ENCODE measurements at regions not wholly inside any gene's neighbourhood (a gene's known extent, or its start where the extent isn't known, plus 50 kb on each side); places are given as distances from the start of the nearest gene placed in this dataset.

GRCh38 chr2:236718207-236718992, 148.8 kb downstream of the ACKR3 start:
- TF ChIP-seq KLF9 (CRISPR knock-in tag; IDR thresholded peaks at IDR 0.05; ENCODE audit: low read depth), result no peak
- Histone ChIP-seq H4K20me1 (ENCODE audit: insufficient read depth, low read length) (no peaks in the 10 kb centered on the region; the same call in 1 of the 2 replicates), H3K79me2 (ENCODE audit: insufficient read depth, low read length) (no peaks in the 10 kb centered on the region), H3K9ac (ENCODE audit: insufficient read depth, low read depth, low read length) (no peak overlapping the region), H3K27me3 (ENCODE audit: control insufficient read depth in 1 of 2, insufficient read depth in 2 of 2, low read length in 2 of 2) (peaks cover 2 to 18% of the 10 kb centered on the region in 2 experiments; a peak in 4 of 5 replicates), H3K9me3 (ENCODE audit: low read length) (no peaks in the 10 kb centered on the region), H3K4me3 (replicated peaks in 1 of 3; ENCODE audit: insufficient read depth in 1 of 3, low read depth in 2 of 3, low read length in 3 of 3) (no peak overlapping the region), H3K36me3 (replicated peaks in 1 of 2; ENCODE audit: control insufficient read depth in 1 of 2, insufficient read depth in 2 of 2, low read length in 2 of 2) (no peaks in the 10 kb centered on the region), H3K4me2 (ENCODE audit: low read depth, low read length) (no peak overlapping the region), H2AFZ (ENCODE audit: low read length) (no peak overlapping the region), H3K4me1 (ENCODE audit: insufficient read depth, low read length) (no peaks in the 10 kb centered on the region), H3K27ac (ENCODE audit: extremely low read length, insufficient read depth, low read length) (no peak overlapping the region)
- BruUV-seq (replicated peaks), result no TSS peak
- intact Hi-C loops (cut with micrococcal nuclease; ENCODE audit: unreplicated experiment), result no loop called here
- ChIA-PET POLR2A (no interaction called here), CTCF (ENCODE audit: low intra/inter-chr PET ratio, low total read pairs) (no interaction called here)
- DNase-seq (ENCODE audit: low spot score) (no peak), FAIRE-seq (no peak), ATAC-seq (no peak)
- in situ Hi-C loops (cut with HindIII; ENCODE audit: extremely low pct_ligation_motif_present, low pct_unique_long_range_greater_than_20kb), result no loop called here
- WGBS (ENCODE audit: low lambda C conversion rate), result 44% methylated on average over 18 of the region's 18 CpGs

- Histone ChIP-seq H3K9me3 (ENCODE audit: low read length) (no peaks in the 10 kb centered on the region), H3K79me2 (ENCODE audit: insufficient read depth, low read length) (no peaks in the 10 kb centered on the region), H2AFZ (ENCODE audit: low read length) (no peak overlapping the region), H3K9ac (ENCODE audit: insufficient read depth, low read depth, low read length) (no peak overlapping the region), H3K27ac (ENCODE audit: extremely low read length, insufficient read depth, low read length) (no peak overlapping the region), H3K4me2 (ENCODE audit: low read depth, low read length) (no peak overlapping the region), H3K36me3 (replicated peaks in 1 of 2; ENCODE audit: control insufficient read depth in 1 of 2, insufficient read depth in 2 of 2, low read length in 2 of 2) (no peaks in the 10 kb centered on the region), H3K4me1 (ENCODE audit: insufficient read depth, low read length) (no peaks in the 10 kb centered on the region), H4K20me1 (ENCODE audit: insufficient read depth, low read length) (no peaks in the 10 kb centered on the region; the same call in 1 of the 2 replicates), H3K27me3 (ENCODE audit: control insufficient read depth in 1 of 2, insufficient read depth in 2 of 2, low read length in 2 of 2) (peaks cover 2 to 12% of the 10 kb centered on the region in 2 experiments; a peak in 4 of 5 replicates), H3K4me3 (replicated peaks in 1 of 3; ENCODE audit: insufficient read depth in 1 of 3, low read depth in 2 of 3, low read length in 3 of 3) (no peak overlapping the region)
- in situ Hi-C loops (cut with HindIII; ENCODE audit: extremely low pct_ligation_motif_present, low pct_unique_long_range_greater_than_20kb), result no loop called here
- POLR2A ChIA-PET, result no interaction called here
- BruUV-seq (replicated peaks), result no TSS peak
- CTCF ChIA-PET (ENCODE audit: low intra/inter-chr PET ratio, low total read pairs), result no interaction called here
- DNase-seq (ENCODE audit: low spot score) (no peak), FAIRE-seq (no peak), ATAC-seq (no peak)
- intact Hi-C loops (cut with micrococcal nuclease; ENCODE audit: unreplicated experiment), result no loop called here
- 25% methylated on average over 9 of the region's 9 CpGs for WGBS (ENCODE audit: low lambda C conversion rate)
- TF ChIP-seq ELF1 (CRISPR knock-in tag; IDR thresholded peaks at IDR 0.05) (no peak), ZSCAN21 (CRISPR knock-in tag; IDR thresholded peaks at IDR 0.05; ENCODE audit: borderline replicate concordance) (no peak), JUND (CRISPR knock-in tag; IDR thresholded peaks at IDR 0.05) (no peak), CHD2 (IDR thresholded peaks at IDR 0.05; ENCODE audit: low read depth, low read length) (no peak), CHCHD3 (CRISPR knock-in tag; IDR thresholded peaks at IDR 0.05) (no peak), ZNF670 (CRISPR knock-in tag; IDR thresholded peaks at IDR 0.05; ENCODE audit: borderline replicate concordance) (no peak)
- TF ChIP-seq, protein P1, sequence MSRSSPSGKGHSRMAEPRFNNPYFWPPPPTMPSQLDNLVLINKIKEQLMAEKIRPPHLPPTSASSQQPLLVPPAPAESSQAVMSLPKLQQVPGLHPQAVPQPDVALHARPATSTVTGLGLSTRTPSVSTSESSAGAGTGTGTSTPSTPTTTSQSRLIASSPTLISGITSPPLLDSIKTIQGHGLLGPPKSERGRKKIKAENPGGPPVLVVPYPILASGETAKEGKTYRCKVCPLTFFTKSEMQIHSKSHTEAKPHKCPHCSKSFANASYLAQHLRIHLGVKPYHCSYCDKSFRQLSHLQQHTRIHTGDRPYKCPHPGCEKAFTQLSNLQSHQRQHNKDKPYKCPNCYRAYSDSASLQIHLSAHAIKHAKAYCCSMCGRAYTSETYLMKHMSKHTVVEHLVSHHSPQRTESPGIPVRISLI (CRISPR knock-in tag; IDR thresholded peaks at IDR 0.05; ENCODE audit: borderline replicate concordance), result no peak
- TF ChIP-seq, protein P2, sequence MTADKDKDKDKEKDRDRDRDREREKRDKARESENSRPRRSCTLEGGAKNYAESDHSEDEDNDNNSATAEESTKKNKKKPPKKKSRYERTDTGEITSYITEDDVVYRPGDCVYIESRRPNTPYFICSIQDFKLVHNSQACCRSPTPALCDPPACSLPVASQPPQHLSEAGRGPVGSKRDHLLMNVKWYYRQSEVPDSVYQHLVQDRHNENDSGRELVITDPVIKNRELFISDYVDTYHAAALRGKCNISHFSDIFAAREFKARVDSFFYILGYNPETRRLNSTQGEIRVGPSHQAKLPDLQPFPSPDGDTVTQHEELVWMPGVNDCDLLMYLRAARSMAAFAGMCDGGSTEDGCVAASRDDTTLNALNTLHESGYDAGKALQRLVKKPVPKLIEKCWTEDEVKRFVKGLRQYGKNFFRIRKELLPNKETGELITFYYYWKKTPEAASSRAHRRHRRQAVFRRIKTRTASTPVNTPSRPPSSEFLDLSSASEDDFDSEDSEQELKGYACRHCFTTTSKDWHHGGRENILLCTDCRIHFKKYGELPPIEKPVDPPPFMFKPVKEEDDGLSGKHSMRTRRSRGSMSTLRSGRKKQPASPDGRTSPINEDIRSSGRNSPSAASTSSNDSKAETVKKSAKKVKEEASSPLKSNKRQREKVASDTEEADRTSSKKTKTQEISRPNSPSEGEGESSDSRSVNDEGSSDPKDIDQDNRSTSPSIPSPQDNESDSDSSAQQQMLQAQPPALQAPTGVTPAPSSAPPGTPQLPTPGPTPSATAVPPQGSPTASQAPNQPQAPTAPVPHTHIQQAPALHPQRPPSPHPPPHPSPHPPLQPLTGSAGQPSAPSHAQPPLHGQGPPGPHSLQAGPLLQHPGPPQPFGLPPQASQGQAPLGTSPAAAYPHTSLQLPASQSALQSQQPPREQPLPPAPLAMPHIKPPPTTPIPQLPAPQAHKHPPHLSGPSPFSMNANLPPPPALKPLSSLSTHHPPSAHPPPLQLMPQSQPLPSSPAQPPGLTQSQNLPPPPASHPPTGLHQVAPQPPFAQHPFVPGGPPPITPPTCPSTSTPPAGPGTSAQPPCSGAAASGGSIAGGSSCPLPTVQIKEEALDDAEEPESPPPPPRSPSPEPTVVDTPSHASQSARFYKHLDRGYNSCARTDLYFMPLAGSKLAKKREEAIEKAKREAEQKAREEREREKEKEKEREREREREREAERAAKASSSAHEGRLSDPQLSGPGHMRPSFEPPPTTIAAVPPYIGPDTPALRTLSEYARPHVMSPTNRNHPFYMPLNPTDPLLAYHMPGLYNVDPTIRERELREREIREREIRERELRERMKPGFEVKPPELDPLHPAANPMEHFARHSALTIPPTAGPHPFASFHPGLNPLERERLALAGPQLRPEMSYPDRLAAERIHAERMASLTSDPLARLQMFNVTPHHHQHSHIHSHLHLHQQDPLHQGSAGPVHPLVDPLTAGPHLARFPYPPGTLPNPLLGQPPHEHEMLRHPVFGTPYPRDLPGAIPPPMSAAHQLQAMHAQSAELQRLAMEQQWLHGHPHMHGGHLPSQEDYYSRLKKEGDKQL (CRISPR knock-in tag; IDR thresholded peaks at IDR 0.05; ENCODE audit: low read depth), result no peak
- TF ChIP-seq, protein P3, sequence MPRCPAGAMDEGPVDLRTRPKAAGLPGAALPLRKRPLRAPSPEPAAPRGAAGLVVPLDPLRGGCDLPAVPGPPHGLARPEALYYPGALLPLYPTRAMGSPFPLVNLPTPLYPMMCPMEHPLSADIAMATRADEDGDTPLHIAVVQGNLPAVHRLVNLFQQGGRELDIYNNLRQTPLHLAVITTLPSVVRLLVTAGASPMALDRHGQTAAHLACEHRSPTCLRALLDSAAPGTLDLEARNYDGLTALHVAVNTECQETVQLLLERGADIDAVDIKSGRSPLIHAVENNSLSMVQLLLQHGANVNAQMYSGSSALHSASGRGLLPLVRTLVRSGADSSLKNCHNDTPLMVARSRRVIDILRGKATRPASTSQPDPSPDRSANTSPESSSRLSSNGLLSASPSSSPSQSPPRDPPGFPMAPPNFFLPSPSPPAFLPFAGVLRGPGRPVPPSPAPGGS (CRISPR knock-in tag; IDR thresholded peaks at IDR 0.05), result no peak
Observed at GRCh38 chr2:236719192-236719635, 149.6 kb downstream of the ACKR3 start.

All from HepG2 (cell line).